HEK293 (cell line): ENCODE measurements at regions not wholly inside any gene's neighbourhood (a gene's known extent, or its start where the extent isn't known, plus 50 kb on each side); places are given as distances from the start of the nearest gene placed in this dataset.

ENCODE experiments used
- CTCF ChIA-PET: fragments of 350-600 bp; formaldehyde crosslinking; extraction: SDS; loops from one replicate; lab custom pipeline; 2021; ENCODE audit warnings: antibody characterized with exemption; lab: Yijun Ruan, JAX
- POLR2A ChIA-PET: fragments of 300-600 bp; formaldehyde crosslinking; extraction: SDS; loops from one replicate; lab custom pipeline; 2020; ENCODE audit warnings: antibody characterized with exemption, inconsistent platforms; lab: Yijun Ruan, JAX
- H3K27ac ChIP-seq: fragments of 200-500 bp; sonication (Bioruptor generic); 2 replicates; pipeline ENCODE4 v1.5.1; 2014; ENCODE audit warnings: low read depth, low read length, control low read depth, inconsistent platforms; ENCODE audit errors: extremely low read depth
- H3K36me3 ChIP-seq, 2 experiments: fragments of 200-500 bp in 1 of 2; sonication (Bioruptor generic) in 1 of 2; 1 replicate in 1 of 2; 2 replicates in 1 of 2; pipeline ENCODE4 v1.5.1; 2014 to 2017; ENCODE audit warnings: inconsistent platforms in 2 of 2, low read length in 2 of 2; ENCODE audit not compliant: control insufficient read depth in 2 of 2, insufficient read depth in 1 of 2
- H3K4me1 ChIP-seq: fragments of 200-500 bp; sonication (Bioruptor generic); 2 replicates; pipeline ENCODE4 v1.5.1; 2014; ENCODE audit warnings: mild to moderate bottlenecking, low read length, inconsistent platforms; ENCODE audit not compliant: control insufficient read depth, insufficient read depth
- H3K4me3 ChIP-seq: 2 replicates; pipeline ENCODE4 v1.5.1; 2011; ENCODE audit warnings: low read depth, mild to moderate bottlenecking, control low read depth, low read length, moderate library complexity
- H3K9me3 ChIP-seq: fragments of 200-500 bp; sonication (Bioruptor generic); 2 replicates; pipeline ENCODE4 v1.5.1; 2014; ENCODE audit warnings: low read depth, low read length, inconsistent platforms; ENCODE audit not compliant: control insufficient read depth, insufficient read depth
- BCL11A ChIP-seq: fragments of 450-650 bp; formaldehyde crosslinking; IDR thresholded peaks from 2 replicates; pipeline ENCODE4 v1.5.1; 2016; ENCODE audit warnings: low read depth, missing biosample characterization, missing genetic modification characterization
- ELK4 ChIP-seq: IDR thresholded peaks from 2 replicates; pipeline ENCODE4 v1.6.1; 2011; ENCODE audit warnings: mild to moderate bottlenecking, low read depth, low read length, borderline replicate concordance
- GFI1B ChIP-seq: fragments of 450-650 bp; formaldehyde crosslinking; IDR thresholded peaks from 2 replicates; pipeline ENCODE4 v1.5.1; 2016; ENCODE audit warnings: missing biosample characterization, missing genetic modification characterization
- KLF10 ChIP-seq: fragments of 450-650 bp; IDR thresholded peaks from 2 replicates; pipeline ENCODE4 v1.5.1; 2018; ENCODE audit warnings: missing biosample characterization, mild to moderate bottlenecking, missing genetic modification characterization
- PBX3 ChIP-seq: sonication (generic); formaldehyde crosslinking; IDR thresholded peaks from 2 replicates; pipeline ENCODE4 v1.8.1; 2022; ENCODE audit warnings: mild to moderate bottlenecking, moderate library complexity, missing genetic modification reagents
- PRDM4 ChIP-seq: fragments of 450-650 bp; formaldehyde crosslinking; IDR thresholded peaks from 2 replicates; pipeline ENCODE4 v1.5.1; 2017; ENCODE audit warnings: missing biosample characterization, missing genetic modification characterization
- PRDM6 ChIP-seq: fragments of 450-650 bp; formaldehyde crosslinking; IDR thresholded peaks from 2 replicates; pipeline ENCODE4 v1.5.1; 2017; ENCODE audit warnings: missing biosample characterization, missing genetic modification characterization
- WT1 ChIP-seq: fragments of 450-650 bp; formaldehyde crosslinking; IDR thresholded peaks from 2 replicates; pipeline ENCODE4 v1.5.1; 2016; ENCODE audit warnings: missing biosample characterization, missing genetic modification characterization
- ZFHX2 ChIP-seq: fragments of 450-650 bp; formaldehyde crosslinking; conservative IDR thresholded peaks from 2 replicates; pipeline ENCODE4 v1.5.1; 2016; ENCODE audit warnings: missing biosample characterization, missing genetic modification characterization
- ZNF274 ChIP-seq, 2 experiments: fragments of 200-500 bp in 1 of 2; fragments of 450-650 bp in 1 of 2; sonication (Bioruptor generic) in 1 of 2; formaldehyde crosslinking in 1 of 2; IDR thresholded peaks; 2 replicates each; pipeline versions ENCODE4 v1.5.1 to v1.6.1; 2014 to 2016; ENCODE audit warnings: borderline replicate concordance in 1 of 2, inconsistent platforms in 1 of 2, low read length in 1 of 2, missing biosample characterization in 1 of 2, missing genetic modification characterization in 1 of 2
- ZNF37A ChIP-seq: fragments of 450-650 bp; IDR thresholded peaks from 2 replicates; pipeline ENCODE4 v1.5.1; 2018; ENCODE audit warnings: missing biosample characterization, missing genetic modification characterization
- ZNF514 ChIP-seq: fragments of 450-650 bp; formaldehyde crosslinking; IDR thresholded peaks from 2 replicates; pipeline ENCODE4 v1.5.1; 2016; ENCODE audit warnings: missing biosample characterization, missing genetic modification characterization
- ZNF707 ChIP-seq: fragments of 450-650 bp; formaldehyde crosslinking; IDR thresholded peaks from 2 replicates; pipeline ENCODE4 v1.5.1; 2016; ENCODE audit warnings: missing biosample characterization, missing genetic modification characterization
- TF ChIP-seq, protein P1 (sequence below): fragments of 450-650 bp; formaldehyde crosslinking; IDR thresholded peaks from 2 replicates; pipeline ENCODE4 v1.5.1; 2017; ENCODE audit warnings: missing biosample characterization, mild to moderate bottlenecking, missing genetic modification characterization, moderate library complexity
- TF ChIP-seq, protein P2 (sequence below): fragments of 450-650 bp; formaldehyde crosslinking; IDR thresholded peaks from 2 replicates; pipeline ENCODE4 v1.5.1; 2016; ENCODE audit warnings: missing biosample characterization, missing genetic modification characterization
- TF ChIP-seq, protein P3 (sequence below): fragments of 450-650 bp; formaldehyde crosslinking; IDR thresholded peaks from 2 replicates; pipeline ENCODE4 v1.5.1; 2016; ENCODE audit warnings: missing biosample characterization, missing genetic modification characterization

GRCh38 chr4:33381816-33382215 is 2661.6 kb downstream of the PCDH7 start:
- H3K36me3 ChIP-seq = no peaks in the 10 kb centered on the region
- CTCF ChIA-PET = no interaction called here
- no peak overlapping the region for H3K27ac ChIP-seq
- no peaks in the 10 kb centered on the region for H3K4me1 ChIP-seq
- no peaks in the 10 kb centered on the region for H3K9me3 ChIP-seq
- no peak overlapping the region for H3K4me3 ChIP-seq
- POLR2A ChIA-PET = no interaction called here
- TF ChIP-seq ELK4 = no peak
- TF ChIP-seq, protein P1, sequence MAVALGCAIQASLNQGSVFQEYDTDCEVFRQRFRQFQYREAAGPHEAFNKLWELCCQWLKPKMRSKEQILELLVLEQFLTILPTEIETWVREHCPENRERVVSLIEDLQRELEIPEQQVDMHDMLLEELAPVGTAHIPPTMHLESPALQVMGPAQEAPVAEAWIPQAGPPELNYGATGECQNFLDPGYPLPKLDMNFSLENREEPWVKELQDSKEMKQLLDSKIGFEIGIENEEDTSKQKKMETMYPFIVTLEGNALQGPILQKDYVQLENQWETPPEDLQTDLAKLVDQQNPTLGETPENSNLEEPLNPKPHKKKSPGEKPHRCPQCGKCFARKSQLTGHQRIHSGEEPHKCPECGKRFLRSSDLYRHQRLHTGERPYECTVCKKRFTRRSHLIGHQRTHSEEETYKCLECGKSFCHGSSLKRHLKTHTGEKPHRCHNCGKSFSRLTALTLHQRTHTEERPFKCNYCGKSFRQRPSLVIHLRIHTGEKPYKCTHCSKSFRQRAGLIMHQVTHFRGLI (tag by site-specific recombination) = no peak
- no peak for TF ChIP-seq ZFHX2 (tag by site-specific recombination)
- TF ChIP-seq PRDM4 (tag by site-specific recombination) = no peak
- TF ChIP-seq BCL11A (tag by site-specific recombination) = no peak
- TF ChIP-seq, protein P2, sequence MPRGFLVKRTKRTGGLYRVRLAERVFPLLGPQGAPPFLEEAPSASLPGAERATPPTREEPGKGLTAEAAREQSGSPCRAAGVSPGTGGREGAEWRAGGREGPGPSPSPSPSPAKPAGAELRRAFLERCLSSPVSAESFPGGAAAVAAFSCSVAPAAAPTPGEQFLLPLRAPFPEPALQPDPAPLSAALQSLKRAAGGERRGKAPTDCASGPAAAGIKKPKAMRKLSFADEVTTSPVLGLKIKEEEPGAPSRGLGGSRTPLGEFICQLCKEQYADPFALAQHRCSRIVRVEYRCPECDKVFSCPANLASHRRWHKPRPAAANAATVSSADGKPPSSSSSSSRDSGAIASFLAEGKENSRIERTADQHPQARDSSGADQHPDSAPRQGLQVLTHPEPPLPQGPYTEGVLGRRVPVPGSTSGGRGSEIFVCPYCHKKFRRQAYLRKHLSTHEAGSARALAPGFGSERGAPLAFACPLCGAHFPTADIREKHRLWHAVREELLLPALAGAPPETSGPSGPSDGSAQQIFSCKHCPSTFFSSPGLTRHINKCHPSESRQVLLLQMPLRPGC (tag by site-specific recombination) = no peak
- no peak for TF ChIP-seq PRDM6 (tag by site-specific recombination)
- no peak for TF ChIP-seq PBX3 (CRISPR knock-in tag)
- no peak for TF ChIP-seq ZNF37A (tag by site-specific recombination)
- no peak for TF ChIP-seq ZNF707 (tag by site-specific recombination)
- TF ChIP-seq GFI1B (tag by site-specific recombination) = no peak
- TF ChIP-seq ZNF514 = no peak
- TF ChIP-seq WT1 (tag by site-specific recombination) = no peak
- TF ChIP-seq KLF10 (tag by site-specific recombination) = no peak
- TF ChIP-seq ZNF274 (IDR thresholded peaks at IDR 0.05; ENCODE audit: low read length) = no peak
- no peak for TF ChIP-seq ZNF274 (tag by site-specific recombination; IDR thresholded peaks at IDR 0.05; ENCODE audit: borderline replicate concordance)
- TF ChIP-seq, protein P3, sequence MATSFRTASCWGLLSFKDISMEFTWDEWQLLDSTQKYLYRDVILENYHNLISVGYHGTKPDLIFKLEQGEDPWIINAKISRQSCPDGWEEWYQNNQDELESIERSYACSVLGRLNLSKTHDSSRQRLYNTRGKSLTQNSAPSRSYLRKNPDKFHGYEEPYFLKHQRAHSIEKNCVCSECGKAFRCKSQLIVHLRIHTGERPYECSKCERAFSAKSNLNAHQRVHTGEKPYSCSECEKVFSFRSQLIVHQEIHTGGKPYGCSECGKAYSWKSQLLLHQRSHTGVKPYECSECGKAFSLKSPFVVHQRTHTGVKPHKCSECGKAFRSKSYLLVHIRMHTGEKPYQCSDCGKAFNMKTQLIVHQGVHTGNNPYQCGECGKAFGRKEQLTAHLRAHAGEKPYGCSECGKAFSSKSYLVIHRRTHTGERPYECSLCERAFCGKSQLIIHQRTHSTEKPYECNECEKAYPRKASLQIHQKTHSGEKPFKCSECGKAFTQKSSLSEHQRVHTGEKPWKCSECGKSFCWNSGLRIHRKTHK (tag by site-specific recombination) = no peak
